Body of pancreas (tissue), 4 donors: ENCODE measurements at regions not wholly inside any gene's neighbourhood (a gene's known extent, or its start where the extent isn't known, plus 50 kb on each side); places are given as distances from the start of the nearest gene placed in this dataset.
"Not testable (repeated sequence)": the region's sequence is repeated elsewhere in the genome, so short reads cannot be mapped to it uniquely, and the experiment has no call there.

Experiments used
- CTCF ChIP-seq, 7 experiments: fragments of 450-650 bp in 4 of 7; fragments of 200-600 bp in 3 of 7; sonication (generic) in 3 of 7; IDR thresholded peaks; one replicate each; pipeline ENCODE4 v1.5.1; 2016 to 2019; ENCODE audit warnings: antibody characterized with exemption in 7 of 7
- POLR2A ChIP-seq, 3 donors: fragments of 450-650 bp; IDR thresholded peaks; one replicate each; pipeline ENCODE4 v1.6.1; 2016; ENCODE audit warnings: antibody characterized with exemption in 3 of 3, mild to moderate bottlenecking in 2 of 3

- not testable (repeated sequence) for TF ChIP-seq POLR2A, CTCF (IDR thresholded peaks at IDR 0.05)
Measured at GRCh38 chr12:125865236-125865635, 800.0 kb downstream of the AACS start.
